SK-N-MC (cell line): ENCODE measurements at regions not wholly inside any gene's neighbourhood (a gene's known extent, or its start where the extent isn't known, plus 50 kb on each side); places are given as distances from the start of the nearest gene placed in this dataset.

Experiments
- DNase-seq: peaks from one replicate; pipeline ENCODE4 v3.0.0-alpha.2; 2011; ENCODE audit warnings: low read depth, low spot score
- H3K27ac ChIP-seq: fragments of 200-600 bp; sonication (generic); 2 replicates; pipeline ENCODE4 v1.5.1; 2016; ENCODE audit warnings: mixed run types
- H3K36me3 ChIP-seq: fragments of 200-600 bp; sonication (generic); 2 replicates; pipeline ENCODE4 v1.6.1; 2017; ENCODE audit warnings: antibody characterized with exemption, low read length, mixed read lengths; ENCODE audit not compliant: insufficient read depth
- H3K4me3 ChIP-seq: fragments of 200-600 bp; sonication (generic); 2 replicates; pipeline ENCODE4 v1.5.1; 2016
- H3K9ac ChIP-seq: fragments of 200-600 bp; sonication (generic); 2 replicates; pipeline ENCODE4 v1.8.0; 2017; ENCODE audit warnings: mixed run types, mixed read lengths; ENCODE audit not compliant: insufficient read length
- H3K9me3 ChIP-seq: fragments of 200-600 bp; sonication (generic); 2 replicates; pipeline ENCODE4 v1.6.1; 2017; ENCODE audit warnings: low read depth, mild to moderate bottlenecking, antibody characterized with exemption, low read length, moderate library complexity, mixed read lengths
- EZH2 ChIP-seq: fragments of 200-600 bp; sonication (generic); IDR thresholded peaks from one replicate; pipeline ENCODE4 v1.6.1; 2017; ENCODE audit warnings: antibody characterized with exemption
- FOXP2 ChIP-seq: optimal IDR thresholded peaks from 2 replicates; pipeline ENCODE3; 2011; ENCODE audit warnings: mild to moderate bottlenecking, moderate library complexity; ENCODE audit not compliant: insufficient read depth; ENCODE audit errors: extremely low read length, control extremely low read depth
- POLR2AphosphoS5 ChIP-seq: IDR thresholded peaks from 2 replicates; pipeline ENCODE4 v1.6.1; 2012; ENCODE audit warnings: mild to moderate bottlenecking, low read depth, low read length, borderline replicate concordance

- Histone ChIP-seq H3K36me3 (no peaks in the 10 kb centered on the region), H3K27ac (no peak overlapping the region), H3K4me3 (no peak overlapping the region), H3K9ac (no peak overlapping the region), H3K9me3 (no peaks in the 10 kb centered on the region)
- DNase-seq, result no peak
- TF ChIP-seq EZH2 (no peak), POLR2AphosphoS5 (no peak), FOXP2 (no peak)
These were observed 137.1 kb upstream of the TARS1 start for GRCh38 chr5:33303579-33304095.

DNA sequence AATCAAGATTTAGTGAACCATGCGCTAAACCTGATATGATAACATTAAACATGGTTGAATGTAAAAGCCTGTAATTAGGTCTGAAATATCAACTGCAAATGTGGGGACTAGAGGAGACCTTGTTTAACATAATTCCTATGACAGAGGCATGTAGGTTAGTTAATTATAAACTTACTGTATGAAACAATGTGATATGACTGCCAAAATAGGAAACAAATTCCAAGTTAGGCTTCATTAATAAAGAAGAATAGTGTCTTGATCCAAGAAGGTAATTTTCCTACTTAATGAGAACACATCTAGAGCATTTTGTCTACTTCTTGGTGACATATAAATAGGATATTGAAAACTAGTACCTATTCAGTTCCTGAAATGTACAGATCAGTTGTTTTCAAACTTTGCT, 136.2 kb upstream of the TARS1 start:
- H3K36me3 ChIP-seq, result no peaks in the 10 kb centered on the region
- no peak overlapping the region for H3K9ac ChIP-seq
- H3K4me3 ChIP-seq, result no peak overlapping the region
- no peaks in the 10 kb centered on the region for H3K9me3 ChIP-seq
- H3K27ac ChIP-seq, result no peak overlapping the region
- TF ChIP-seq EZH2 (no peak), FOXP2 (no peak), POLR2AphosphoS5 (no peak)
- no peak for DNase-seq

DNA sequence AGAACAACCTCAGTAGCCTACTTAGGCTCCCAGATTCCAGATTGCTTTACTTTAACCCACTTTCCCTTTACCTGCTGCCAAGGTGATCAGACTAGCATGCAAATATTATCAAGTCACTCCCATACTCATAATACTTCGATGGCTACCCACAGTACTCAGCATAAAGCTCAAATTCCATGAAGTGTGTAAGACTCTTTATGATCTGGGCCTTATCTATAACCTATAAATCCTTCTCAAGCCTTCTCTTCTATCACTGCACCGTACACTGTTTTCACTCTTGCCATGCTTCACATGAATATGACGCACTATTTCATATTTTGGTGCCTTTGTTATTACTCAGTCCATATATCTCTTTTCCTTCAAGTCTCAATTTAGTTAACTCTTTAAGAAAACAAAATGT, 135.2 kb upstream of the TARS1 start:
- Histone ChIP-seq H3K9me3 (no peaks in the 10 kb centered on the region), H3K27ac (no peak overlapping the region), H3K36me3 (no peaks in the 10 kb centered on the region), H3K9ac (no peak overlapping the region), H3K4me3 (no peak overlapping the region)
- DNase-seq, result no peak
- TF ChIP-seq FOXP2 (no peak), POLR2AphosphoS5 (no peak), EZH2 (no peak)

DNA sequence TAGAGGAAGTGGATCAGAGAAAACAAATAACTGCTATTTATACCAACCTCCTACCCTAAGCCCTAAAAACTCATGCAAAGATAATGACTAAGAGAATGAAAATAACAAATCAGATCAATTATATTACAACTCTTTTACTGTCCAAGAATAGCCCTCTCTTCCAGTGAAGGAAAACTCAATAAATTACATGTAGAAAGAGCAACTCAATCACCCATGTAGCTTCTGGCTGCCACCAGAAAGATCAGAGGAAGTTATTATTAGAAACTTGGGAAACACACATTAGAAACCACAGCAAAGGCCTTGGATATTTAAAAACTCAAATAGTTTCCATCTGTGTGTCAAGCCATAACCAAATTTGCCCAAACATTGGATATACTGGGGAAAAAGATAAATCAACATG, 134.0 kb upstream of the TARS1 start:
- TF ChIP-seq EZH2 (no peak), FOXP2 (no peak), POLR2AphosphoS5 (no peak)
- H3K36me3 ChIP-seq, result no peaks in the 10 kb centered on the region
- no peaks in the 10 kb centered on the region for H3K9me3 ChIP-seq
- H3K9ac ChIP-seq, result no peak overlapping the region
- H3K27ac ChIP-seq, result no peak overlapping the region
- no peak for DNase-seq
- no peak overlapping the region for H3K4me3 ChIP-seq

- no peak for DNase-seq
- H3K9me3 ChIP-seq, result no peaks in the 10 kb centered on the region
- H3K27ac ChIP-seq, result no peak overlapping the region
These were observed 132.2 kb upstream of the TARS1 start for GRCh38 chr5:33308586-33308985.

GRCh38 chr5:33309068-33309467, 131.7 kb upstream of the TARS1 start:
- H3K36me3 ChIP-seq, result no peaks in the 10 kb centered on the region
- TF ChIP-seq POLR2AphosphoS5 (no peak), FOXP2 (no peak), EZH2 (no peak)
- no peak overlapping the region for H3K27ac ChIP-seq
- no peak for DNase-seq
- no peak overlapping the region for H3K9ac ChIP-seq
- no peaks in the 10 kb centered on the region for H3K9me3 ChIP-seq
- H3K4me3 ChIP-seq, result no peak overlapping the region

More at GRCh38 chr5:33308586-33308985, 132.2 kb upstream of the TARS1 start:
- H3K4me3 ChIP-seq, result no peak overlapping the region
- H3K36me3 ChIP-seq, result no peaks in the 10 kb centered on the region
- TF ChIP-seq EZH2 (no peak), POLR2AphosphoS5 (no peak), FOXP2 (no peak)
- H3K9ac ChIP-seq, result no peak overlapping the region

DNA sequence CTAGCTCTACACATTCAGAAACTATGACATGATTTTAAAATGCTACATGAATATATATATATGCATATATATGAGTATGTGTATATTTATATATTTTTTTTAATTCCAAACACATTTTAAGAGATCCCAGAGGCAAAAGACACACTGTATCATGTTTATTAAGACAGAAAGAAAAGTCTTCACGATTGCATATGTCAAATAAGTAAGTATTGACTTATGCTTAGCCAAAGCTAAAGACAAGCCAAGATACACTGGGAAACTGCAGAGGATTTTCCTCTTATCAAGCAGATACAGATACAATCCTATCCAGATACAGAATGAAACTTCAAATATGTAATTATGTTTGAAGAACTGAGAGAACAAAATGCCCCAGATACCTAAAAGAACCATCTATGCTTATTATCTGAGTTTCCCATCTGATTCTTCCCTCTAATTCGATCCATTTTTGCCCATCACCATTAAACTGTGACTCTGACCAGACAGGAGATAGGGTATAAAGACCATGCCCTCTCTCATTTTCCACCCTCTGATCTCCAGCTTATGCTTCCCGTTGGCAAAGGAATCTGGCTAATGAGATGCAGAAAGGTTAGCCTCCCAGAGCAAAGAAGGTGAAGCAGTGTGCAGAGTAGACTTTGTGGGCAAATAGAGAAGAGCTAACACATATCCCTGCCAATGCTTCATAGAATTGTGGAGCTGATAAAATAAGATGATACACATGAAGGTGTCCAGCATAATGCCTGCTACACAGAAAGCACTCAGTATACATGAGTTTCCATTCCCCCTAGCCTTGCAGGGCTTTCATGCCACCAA, 131.0 kb upstream of the TARS1 start:
- TF ChIP-seq POLR2AphosphoS5 (no peak), EZH2 (no peak), FOXP2 (no peak)
- Histone ChIP-seq H3K9ac (no peak overlapping the region), H3K4me3 (no peak overlapping the region), H3K27ac (no peak overlapping the region), H3K36me3 (no peaks in the 10 kb centered on the region), H3K9me3 (no peaks in the 10 kb centered on the region)
- DNase-seq, result no peak

GRCh38 chr5:33310451-33310850, 130.3 kb upstream of the TARS1 start:
- Histone ChIP-seq H3K9ac (no peak overlapping the region), H3K27ac (no peak overlapping the region), H3K4me3 (no peak overlapping the region), H3K9me3 (no peaks in the 10 kb centered on the region), H3K36me3 (no peaks in the 10 kb centered on the region)
- TF ChIP-seq POLR2AphosphoS5, result no peak
- no peak for TF ChIP-seq EZH2
- no peak for TF ChIP-seq FOXP2
- no peak for DNase-seq
